CD4-positive, alpha-beta T cell (primary cell): ENCODE measurements at regions not wholly inside any gene's neighbourhood (a gene's known extent, or its start where the extent isn't known, plus 50 kb on each side); places are given as distances from the start of the nearest gene placed in this dataset.

Experiments used
- ATAC-seq: fragments of 200-7000 bp; cut with Tn5 transposase; one replicate; pipeline ENCODE4 v1.10.0; 2022; ENCODE audit warnings: mild to moderate bottlenecking; ENCODE audit not compliant: poor library complexity
- CTCF ChIA-PET: fragments of 350-600 bp; sonication (Branson Sonifier 250); formaldehyde crosslinking; loops from one replicate; lab custom pipeline; 2021; ENCODE audit warnings: antibody characterized with exemption, inconsistent platforms; lab: Charles Lee
- POLR2A ChIA-PET: fragments of 350-600 bp; sonication (Branson Sonifier 250); formaldehyde crosslinking; loops from one replicate; lab custom pipeline; 2021; ENCODE audit warnings: antibody characterized with exemption, inconsistent platforms; lab: Charles Lee
- DNase-seq, 14 experiments: peaks; one replicate each; pipeline ENCODE4 v3.0.0-alpha.2; 2013 to 2020; ENCODE audit warnings: mixed read lengths in 2 of 14
- H3K27ac ChIP-seq, 2 donors: one replicate each; pipeline versions ENCODE4 v1.5.1 to v1.7.0; 2013; ENCODE audit warnings: low read length in 2 of 2, low read depth in 1 of 2, mild to moderate bottlenecking in 1 of 2
- H3K27me3 ChIP-seq, 2 experiments: 1 replicate in 1 of 2; 2 replicates in 1 of 2; pipeline versions ENCODE4 v1.6.1 to v1.7.0; 2013; ENCODE audit warnings: low read length in 2 of 2, control low read depth in 1 of 2, mild to moderate bottlenecking in 1 of 2, moderate library complexity in 1 of 2; ENCODE audit not compliant: insufficient read depth in 2 of 2, control insufficient read depth in 1 of 2
- H3K36me3 ChIP-seq: one replicate; pipeline ENCODE4 v1.6.1; 2013; ENCODE audit warnings: low read length, control low read depth; ENCODE audit not compliant: insufficient read depth
- H3K4me1 ChIP-seq: one replicate; pipeline ENCODE4 v1.6.1; 2013; ENCODE audit warnings: low read length, control low read depth; ENCODE audit not compliant: insufficient read depth
- H3K4me3 ChIP-seq: one replicate; pipeline ENCODE4 v1.5.1; 2013; ENCODE audit warnings: mild to moderate bottlenecking, low read length, moderate library complexity
- H3K9me3 ChIP-seq, 2 experiments: 1 replicate in 1 of 2; 2 replicates in 1 of 2; pipeline versions ENCODE4 v1.6.1 to v1.7.0; 2013; ENCODE audit warnings: low read length in 2 of 2, mild to moderate bottlenecking in 2 of 2, control low read depth in 1 of 2, moderate library complexity in 1 of 2; ENCODE audit not compliant: control insufficient read depth in 1 of 2, insufficient read depth in 1 of 2
- H3K27ac Mint-ChIP-seq: one replicate; pipeline ENCODE4 v1.8.0; 2020; ENCODE audit warnings: mixed read lengths
- H3K27me3 Mint-ChIP-seq: one replicate; pipeline ENCODE4 v1.8.0; 2021; ENCODE audit warnings: mixed read lengths
- H3K36me3 Mint-ChIP-seq: one replicate; pipeline ENCODE4 v1.8.0; 2021; ENCODE audit warnings: low read depth, mixed read lengths
- H3K4me1 Mint-ChIP-seq: one replicate; pipeline ENCODE4 v1.8.0; 2021; ENCODE audit warnings: low read depth, mixed read lengths
- H3K4me3 Mint-ChIP-seq: one replicate; pipeline ENCODE4 v1.8.0; 2020; ENCODE audit warnings: mild to moderate bottlenecking, mixed read lengths
- H3K9me3 Mint-ChIP-seq: one replicate; pipeline ENCODE4 v1.8.0; 2020; ENCODE audit warnings: mixed read lengths
- intact Hi-C, 2 experiments: fragments of 100-400 bp; cut with DNase I in 1 of 2; cut with micrococcal nuclease in 1 of 2; formaldehyde crosslinking; loops; one replicate each; pipeline versions ENCODE4 v1.15.1 to v1.9.0; 2023 to 2025; cut with DNase I, micrococcal nuclease
- TF ChIP-seq, protein P1 (sequence below): fragments of 200-600 bp; IDR thresholded peaks from one replicate; pipeline ENCODE4 v1.8.0; 2022; ENCODE audit warnings: antibody characterized with exemption, mild to moderate bottlenecking

DNA sequence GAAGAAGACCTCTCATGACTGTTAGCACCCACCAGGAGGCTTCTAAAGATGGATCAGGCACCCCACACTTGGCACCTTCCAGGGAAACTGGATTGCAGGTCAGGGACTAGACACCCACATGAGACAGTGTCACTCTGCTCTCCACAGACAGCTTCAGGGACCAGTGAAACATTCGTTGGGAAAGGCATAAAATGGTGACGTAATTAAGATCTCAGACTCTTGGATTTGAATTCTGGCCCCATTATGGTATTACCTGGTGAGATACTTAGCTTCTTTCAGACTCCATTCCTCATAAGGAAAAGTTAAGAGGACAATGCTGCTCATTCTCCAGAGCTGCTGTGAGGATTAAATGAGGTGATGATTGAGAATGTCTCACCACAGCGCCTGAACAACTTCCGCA lies 261.1 kb downstream of the ARRDC4 start:
- no peaks in the 10 kb centered on the region for H3K27me3 ChIP-seq
- Mint-ChIP-seq H3K4me3 (no peak overlapping the region), H3K27ac (no peak overlapping the region), H3K9me3 (no peaks in the 10 kb centered on the region), H3K27me3 (peaks cover 1% of the 10 kb centered on the region), H3K4me1 (no peaks in the 10 kb centered on the region), H3K36me3 (no peaks in the 10 kb centered on the region)
- peaks cover 0 to 4% of the 10 kb centered on the region in 2 experiments for H3K9me3 ChIP-seq
- CTCF ChIA-PET, result no interaction called here
- TF ChIP-seq, protein P1, sequence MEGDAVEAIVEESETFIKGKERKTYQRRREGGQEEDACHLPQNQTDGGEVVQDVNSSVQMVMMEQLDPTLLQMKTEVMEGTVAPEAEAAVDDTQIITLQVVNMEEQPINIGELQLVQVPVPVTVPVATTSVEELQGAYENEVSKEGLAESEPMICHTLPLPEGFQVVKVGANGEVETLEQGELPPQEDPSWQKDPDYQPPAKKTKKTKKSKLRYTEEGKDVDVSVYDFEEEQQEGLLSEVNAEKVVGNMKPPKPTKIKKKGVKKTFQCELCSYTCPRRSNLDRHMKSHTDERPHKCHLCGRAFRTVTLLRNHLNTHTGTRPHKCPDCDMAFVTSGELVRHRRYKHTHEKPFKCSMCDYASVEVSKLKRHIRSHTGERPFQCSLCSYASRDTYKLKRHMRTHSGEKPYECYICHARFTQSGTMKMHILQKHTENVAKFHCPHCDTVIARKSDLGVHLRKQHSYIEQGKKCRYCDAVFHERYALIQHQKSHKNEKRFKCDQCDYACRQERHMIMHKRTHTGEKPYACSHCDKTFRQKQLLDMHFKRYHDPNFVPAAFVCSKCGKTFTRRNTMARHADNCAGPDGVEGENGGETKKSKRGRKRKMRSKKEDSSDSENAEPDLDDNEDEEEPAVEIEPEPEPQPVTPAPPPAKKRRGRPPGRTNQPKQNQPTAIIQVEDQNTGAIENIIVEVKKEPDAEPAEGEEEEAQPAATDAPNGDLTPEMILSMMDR, result no peak
- DNase-seq (no peak), ATAC-seq (no peak)
- H3K36me3 ChIP-seq, result no peaks in the 10 kb centered on the region
- H3K4me1 ChIP-seq, result no peaks in the 10 kb centered on the region
- no peak overlapping the region for H3K27ac ChIP-seq
- POLR2A ChIA-PET, result no interaction called here
- H3K4me3 ChIP-seq, result no peak overlapping the region
- intact Hi-C loops, result no loop called here

DNA sequence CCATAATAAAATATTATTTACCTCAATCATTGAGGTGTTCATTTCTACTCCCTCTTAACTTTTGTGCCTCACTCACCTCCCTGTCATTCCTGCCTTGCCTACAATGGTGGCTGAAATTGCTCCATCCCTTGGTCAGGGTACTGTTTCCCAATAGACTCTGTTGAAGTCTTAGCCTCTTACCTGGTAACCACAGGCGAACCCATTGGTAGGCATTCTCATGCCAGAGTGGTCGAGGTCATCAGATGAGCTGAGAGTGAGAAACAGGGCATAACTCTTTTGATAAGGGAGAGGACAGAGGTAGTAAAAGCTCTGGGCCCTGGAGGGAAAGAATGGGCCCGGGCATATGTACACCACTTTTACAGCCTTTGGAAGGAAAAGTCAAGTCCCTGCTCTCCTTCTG lies 265.6 kb downstream of the ARRDC4 start:
- Histone ChIP-seq H3K9me3 (no peaks in the 10 kb centered on the region), H3K4me1 (no peaks in the 10 kb centered on the region), H3K4me3 (no peak overlapping the region), H3K27ac (no peak overlapping the region), H3K36me3 (no peaks in the 10 kb centered on the region), H3K27me3 (peaks cover 0 to 4% of the 10 kb centered on the region in 2 experiments)
- peaks cover 4% of the 10 kb centered on the region for H3K27me3 Mint-ChIP-seq
- H3K36me3 Mint-ChIP-seq, result no peaks in the 10 kb centered on the region
- DNase-seq (no peak), ATAC-seq (no peak)
- no peak overlapping the region for H3K4me3 Mint-ChIP-seq
- no peaks in the 10 kb centered on the region for H3K9me3 Mint-ChIP-seq
- intact Hi-C loops, result no loop called here
- no peaks in the 10 kb centered on the region for H3K4me1 Mint-ChIP-seq
- no peak overlapping the region for H3K27ac Mint-ChIP-seq
- ChIA-PET CTCF (no interaction called here), POLR2A (no interaction called here)
- TF ChIP-seq, protein P1, result no peak

DNA sequence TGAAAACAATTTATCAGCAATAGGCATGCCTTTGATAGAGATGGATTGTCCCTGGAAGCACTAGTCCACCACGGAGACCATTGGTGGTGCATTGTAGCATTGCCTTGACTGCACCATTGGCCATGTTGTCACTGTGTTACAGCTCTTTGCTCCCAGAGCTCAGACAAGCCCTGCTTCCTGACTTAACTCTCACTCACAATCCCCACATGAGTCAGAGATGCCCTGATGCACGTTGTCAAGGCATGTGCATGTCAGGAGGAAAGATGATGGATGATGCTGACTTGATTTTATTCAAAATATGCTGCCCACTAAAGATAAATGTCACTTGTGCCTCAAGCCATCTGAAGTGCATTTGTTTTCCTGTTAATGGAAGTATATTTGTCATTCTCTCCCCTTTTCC lies 266.1 kb downstream of the ARRDC4 start:
- H3K27me3 Mint-ChIP-seq, result peaks cover 4% of the 10 kb centered on the region

More for the DNA sequence above, 266.1 kb downstream of the ARRDC4 start:
- DNase-seq (no peak), ATAC-seq (no peak)
- H3K27me3 ChIP-seq, result peaks cover 0 to 4% of the 10 kb centered on the region in 2 experiments
- H3K4me3 ChIP-seq, result no peak overlapping the region
- H3K36me3 ChIP-seq, result no peaks in the 10 kb centered on the region
- Mint-ChIP-seq H3K9me3 (no peaks in the 10 kb centered on the region), H3K4me3 (no peak overlapping the region), H3K27ac (no peak overlapping the region), H3K36me3 (no peaks in the 10 kb centered on the region), H3K4me1 (no peaks in the 10 kb centered on the region)
- POLR2A ChIA-PET, result no interaction called here
- CTCF ChIA-PET, result no interaction called here
- no peak overlapping the region for H3K27ac ChIP-seq
- no peaks in the 10 kb centered on the region for H3K9me3 ChIP-seq
- intact Hi-C loops, result no loop called here
- H3K4me1 ChIP-seq, result no peaks in the 10 kb centered on the region
- TF ChIP-seq, protein P1, result no peak
